Activated T-helper 1 cell treated with anti-CD3 and anti-CD28 coated beads, Interleukin-2, amount 50 U/mL, for 16 hours (primary cell): ENCODE measurements at regions not wholly inside any gene's neighbourhood (a gene's known extent, or its start where the extent isn't known, plus 50 kb on each side); places are given as distances from the start of the nearest gene placed in this dataset.

ENCODE experiments used
- DNase-seq, 2 donors: peaks; one replicate each; pipeline ENCODE4 v3.0.0-alpha.2; 2020; ENCODE audit warnings: low read depth in 1 of 2, low spot score in 1 of 2

- no peak for DNase-seq
Observed at GRCh38 chr18:39375066-39375465, 1809.5 kb upstream of the CELF4 start.

- DNase-seq: no peak
Observed at GRCh38 chr18:39371996-39372395, 1806.4 kb upstream of the CELF4 start.

GRCh38 chr18:39366656-39367055 is 1801.1 kb upstream of the CELF4 start:
- DNase-seq: no peak

- DNase-seq: no peak
Observed at GRCh38 chr18:39365836-39366485, 1800.4 kb upstream of the CELF4 start.

- DNase-seq: no peak
Observed at GRCh38 chr18:39360072-39360471, 1794.5 kb upstream of the CELF4 start.

- DNase-seq: no peak
Observed at GRCh38 chr18:39359636-39360035, 1794.0 kb upstream of the CELF4 start.

- no peak for DNase-seq
Observed at GRCh38 chr18:39350945-39351344, 1785.3 kb upstream of the CELF4 start.

GRCh38 chr18:39349801-39350200 is 1784.2 kb upstream of the CELF4 start:
- no peak for DNase-seq

GRCh38 chr18:39348757-39349156 is 1783.2 kb upstream of the CELF4 start:
- no peak for DNase-seq

- DNase-seq: no peak
Observed at GRCh38 chr18:39347701-39348100, 1782.1 kb upstream of the CELF4 start.

GRCh38 chr18:39346916-39347315 is 1781.3 kb upstream of the CELF4 start:
- no peak for DNase-seq

GRCh38 chr18:39345321-39345720 is 1779.7 kb upstream of the CELF4 start:
- no peak for DNase-seq

GRCh38 chr18:39344487-39344886 is 1778.9 kb upstream of the CELF4 start:
- no peak for DNase-seq

GRCh38 chr18:39341129-39341528 is 1775.5 kb upstream of the CELF4 start:
- no peak for DNase-seq

GRCh38 chr18:39340418-39340817 is 1774.8 kb upstream of the CELF4 start:
- no peak for DNase-seq

- DNase-seq: no peak
Observed at GRCh38 chr18:39329496-39330275, 1764.1 kb upstream of the CELF4 start.

- DNase-seq: no peak
Observed at GRCh38 chr18:39326772-39327171, 1761.2 kb upstream of the CELF4 start.

GRCh38 chr18:39325973-39326372 is 1760.4 kb upstream of the CELF4 start:
- DNase-seq: no peak

- DNase-seq: no peak
Observed at GRCh38 chr18:39319141-39319540, 1753.5 kb upstream of the CELF4 start.

- DNase-seq: no peak
Observed at GRCh38 chr18:39318462-39318861, 1752.9 kb upstream of the CELF4 start.

GRCh38 chr18:39318008-39318407 is 1752.4 kb upstream of the CELF4 start:
- no peak for DNase-seq

- DNase-seq: no peak
Observed at GRCh38 chr18:39314595-39314994, 1749.0 kb upstream of the CELF4 start.

- no peak for DNase-seq
Observed at GRCh38 chr18:39313992-39314391, 1748.4 kb upstream of the CELF4 start.
